ENCODE measurements at regions not wholly inside any gene's neighbourhood (a gene's known extent, or its start where the extent isn't known, plus 50 kb on each side); places are given as distances from the start of the nearest gene placed in this dataset.

DNA sequence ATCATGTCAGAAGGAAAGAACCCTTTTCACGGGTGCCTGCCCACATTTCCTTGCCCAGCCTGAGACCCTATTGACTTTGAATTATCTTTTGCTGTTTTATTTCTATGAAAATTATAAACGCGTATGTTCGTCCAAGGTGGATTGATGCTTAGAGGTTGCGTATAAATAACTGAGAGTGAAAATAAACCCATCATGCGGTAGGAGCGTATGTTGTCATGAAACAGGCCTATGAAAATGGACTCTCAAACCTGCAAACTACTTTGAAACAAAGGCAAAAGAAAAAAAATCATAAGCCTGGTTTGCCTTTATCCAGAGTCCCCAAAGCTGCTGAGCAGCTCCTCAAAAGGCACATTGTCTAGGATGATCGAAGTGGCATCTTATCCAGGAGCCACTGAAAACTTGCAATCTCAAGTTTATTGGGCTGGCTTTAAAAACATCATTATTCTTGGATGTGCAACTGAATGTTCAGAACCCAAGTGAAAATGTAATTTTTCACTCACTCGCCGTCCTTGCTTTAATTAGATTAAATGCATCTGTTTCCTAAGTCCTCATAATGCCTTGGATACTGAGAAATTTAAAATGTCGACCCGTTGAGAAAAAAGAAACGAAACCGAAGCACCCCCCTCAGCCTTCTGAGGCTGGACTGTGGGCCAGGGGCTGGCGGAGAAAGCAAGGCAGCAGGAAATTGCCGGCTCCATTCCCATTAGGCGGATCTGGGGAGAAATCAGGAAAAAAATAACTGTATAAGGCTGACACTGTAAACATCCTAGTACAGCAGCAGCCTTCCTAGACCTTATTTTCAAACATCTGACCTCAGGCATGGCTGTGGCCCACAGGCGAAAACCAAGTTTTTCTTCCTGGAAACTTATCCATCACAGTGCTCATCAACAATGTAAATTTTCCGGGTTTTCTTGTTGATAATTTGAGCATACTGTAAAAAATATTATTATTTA, 82.9 kb upstream of the PPARA start:
- peak; percentile 36 for DNase-seq

DNA sequence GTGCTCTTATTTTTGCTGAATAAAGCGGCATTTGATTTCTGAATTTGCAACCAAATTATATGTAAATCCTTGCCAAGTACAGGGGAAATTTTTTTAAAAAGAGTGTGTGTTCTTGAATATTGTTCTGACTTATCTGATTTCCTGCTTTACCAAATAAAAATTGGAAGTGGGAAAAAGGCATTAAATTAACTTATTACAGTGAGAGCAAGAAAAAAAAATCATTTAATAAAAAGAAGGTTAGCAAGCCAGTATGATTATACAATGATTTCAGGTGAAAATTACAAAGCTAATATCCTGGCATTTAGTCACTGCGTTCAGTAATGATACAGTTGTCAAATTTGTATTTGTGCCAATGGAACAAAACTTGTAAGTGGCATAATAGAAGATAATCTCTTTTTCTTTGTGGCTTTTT, 82.1 kb upstream of the PPARA start:
- DNase-seq = no peak

DNA sequence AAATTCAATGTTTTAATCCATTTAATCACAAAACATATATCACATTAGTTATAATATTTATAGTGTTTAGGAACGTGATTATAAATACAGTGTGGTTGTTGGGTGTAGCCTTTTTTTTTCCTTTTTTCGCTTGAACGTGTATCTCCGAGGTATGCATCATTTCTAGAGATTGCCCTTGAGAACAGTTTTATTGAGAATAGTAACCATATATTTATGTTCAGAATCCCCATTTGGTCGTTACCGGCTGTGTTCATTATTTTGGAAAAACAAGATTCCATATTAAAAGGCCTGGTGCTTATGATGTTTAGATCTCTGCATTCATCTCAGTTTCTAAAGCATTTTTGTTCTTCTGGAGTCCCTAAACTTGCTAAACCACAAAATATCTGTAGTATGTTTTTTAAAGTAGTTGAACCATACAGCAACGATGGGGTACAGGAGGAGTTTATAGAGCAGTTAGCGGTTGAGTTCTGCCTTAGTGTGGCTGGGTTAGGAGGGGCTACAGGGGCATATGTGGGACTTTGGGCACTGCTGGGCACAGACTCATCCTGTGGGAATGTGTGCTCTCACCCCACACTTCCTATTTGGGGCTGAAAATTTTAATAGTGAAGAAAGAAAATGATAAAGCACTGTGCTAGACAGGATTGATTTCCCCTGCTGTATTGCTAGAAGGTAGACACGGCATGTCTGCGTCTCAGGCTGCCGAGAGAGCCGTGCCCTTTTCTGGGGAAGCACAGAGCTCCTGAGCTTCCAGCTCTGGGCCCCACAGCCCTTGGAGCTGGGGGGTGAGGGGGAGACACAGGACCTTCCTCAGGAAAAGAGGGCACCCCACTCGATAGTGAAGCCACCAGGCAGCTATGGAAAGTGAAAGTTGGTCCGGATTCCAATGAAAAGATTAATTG, 81.5 kb upstream of the PPARA start:
- DNase-seq = peak; percentile 44

DNA sequence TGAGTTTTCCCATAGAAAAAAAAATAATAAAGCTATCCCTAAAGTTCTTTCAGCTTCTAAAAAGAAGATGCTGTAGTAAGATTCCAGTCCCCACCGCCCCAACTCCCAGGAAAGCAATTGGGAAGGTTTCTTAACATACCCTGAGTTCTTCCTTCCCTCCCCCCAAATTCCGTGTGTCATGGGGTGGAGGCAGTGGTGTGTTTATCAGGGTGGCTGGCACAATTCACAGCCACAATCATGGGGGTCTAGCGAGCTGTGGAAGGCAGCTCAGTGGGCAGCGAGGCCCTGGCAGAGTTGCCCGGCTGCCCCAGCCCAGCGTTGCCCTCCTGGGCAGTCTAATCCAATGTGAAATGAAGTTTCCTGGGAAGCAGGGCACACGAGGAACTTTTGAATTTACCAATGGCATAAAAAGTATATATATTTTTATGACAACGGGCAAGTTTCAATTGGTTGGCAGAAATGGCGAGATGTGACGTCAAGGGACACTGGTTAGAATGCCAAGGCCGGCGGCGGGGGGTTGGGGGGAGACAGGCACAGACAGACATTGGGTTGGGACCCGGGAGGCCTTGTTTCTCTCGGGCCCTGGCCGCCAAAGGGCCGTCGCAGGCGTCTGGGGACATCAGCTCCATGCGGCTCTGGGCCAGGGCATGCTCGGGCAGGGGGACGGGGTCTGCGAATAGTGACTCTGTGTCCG, 80.7 kb upstream of the PPARA start:
- DNase-seq = peak; percentile 88

DNA sequence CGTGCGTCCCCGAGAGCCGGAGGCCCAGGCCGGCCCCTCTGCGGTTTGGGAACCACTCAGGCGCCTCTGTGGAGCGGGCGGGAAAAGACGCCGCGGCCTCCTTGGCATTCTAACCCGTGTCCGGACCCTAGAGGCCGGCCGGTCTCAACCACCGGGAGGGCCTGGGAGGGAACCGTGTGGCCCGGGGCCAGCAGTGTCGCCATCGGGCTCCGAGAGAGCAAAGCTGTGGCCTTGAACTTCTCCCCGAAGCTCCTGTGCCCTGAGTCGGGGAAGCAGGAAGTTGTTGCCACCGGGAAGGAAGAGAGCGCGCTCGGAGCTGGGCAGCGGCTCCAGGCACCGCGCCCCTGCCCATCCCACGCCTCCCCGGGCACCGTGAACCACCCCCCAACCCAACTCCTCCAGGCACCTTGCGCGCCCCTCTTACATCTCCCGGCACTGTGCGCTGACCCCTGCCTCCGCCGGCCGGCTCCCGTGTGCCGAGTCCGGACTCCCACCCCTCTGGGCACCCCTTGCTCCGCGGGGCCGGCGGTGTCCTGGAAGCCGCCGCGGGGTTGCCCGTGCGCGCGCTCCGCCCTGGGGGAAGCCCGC, 80.0 kb upstream of the PPARA start:
- DNase-seq = no peak

DNA sequence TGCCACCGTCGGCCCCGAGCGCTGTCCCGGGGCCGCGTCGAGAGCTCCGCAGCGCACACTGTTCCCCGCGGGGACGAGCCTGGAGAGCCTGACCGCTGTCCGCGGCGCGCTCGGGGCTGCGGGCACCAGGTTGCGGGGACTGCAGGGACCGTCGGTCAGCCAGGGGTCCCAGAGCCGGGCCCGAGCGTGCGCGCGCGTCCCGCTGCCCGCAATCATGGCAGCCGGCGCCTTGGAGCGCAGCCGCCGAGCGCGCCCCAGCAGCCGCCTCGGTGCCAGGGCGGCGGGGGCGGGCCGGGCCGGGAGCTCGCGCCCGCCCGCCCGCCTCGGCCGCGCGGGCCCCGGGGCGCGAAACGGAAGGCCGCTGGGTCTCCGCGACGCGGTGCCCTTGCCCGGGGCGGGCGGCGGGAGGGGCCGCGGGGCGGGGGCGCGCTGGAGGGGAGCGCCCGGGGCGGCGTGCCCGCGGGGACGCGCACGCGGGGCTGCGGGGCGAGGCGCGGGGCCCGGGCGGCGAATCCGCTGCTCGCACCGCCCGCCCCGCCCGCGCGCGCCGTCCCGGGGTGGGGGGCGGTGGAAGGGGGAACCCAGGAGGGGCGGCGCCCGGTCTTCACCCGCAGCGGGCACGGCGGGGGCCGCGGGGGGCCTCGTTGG, 79.4 kb upstream of the PPARA start:
- peak; percentile 67 for DNase-seq

DNA sequence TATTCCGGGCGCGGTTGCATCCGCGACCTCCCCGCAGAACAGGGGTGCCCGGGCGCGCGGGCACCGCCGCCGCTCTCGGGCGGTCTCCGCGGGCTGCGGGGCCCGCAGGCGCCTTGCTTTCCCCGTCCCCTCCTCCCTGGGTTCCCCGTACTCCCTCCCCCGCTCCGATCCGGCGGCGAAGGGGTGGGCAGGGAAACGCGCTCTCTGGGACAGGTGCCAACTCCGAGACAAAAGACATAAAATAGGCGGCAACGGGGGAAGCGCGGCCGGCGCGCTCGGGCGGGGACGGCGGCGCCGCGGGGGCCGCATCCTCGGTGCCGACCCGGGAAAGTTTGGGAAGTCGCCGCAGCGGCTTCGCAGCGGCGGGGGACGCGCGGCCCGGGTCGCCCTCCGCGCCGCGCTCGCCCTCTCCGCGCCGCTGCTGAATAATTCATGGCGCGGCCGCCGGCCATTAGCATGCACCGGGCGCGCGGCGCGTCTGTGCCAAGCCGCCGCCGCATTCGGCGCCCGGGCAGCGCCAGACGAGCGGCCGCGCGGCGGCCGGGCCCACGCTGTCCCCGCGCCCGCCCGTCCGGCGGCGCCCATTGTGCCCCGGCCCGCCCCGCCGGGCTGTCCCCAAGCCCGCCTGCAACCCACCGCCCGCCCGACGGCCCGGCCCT, 78.7 kb upstream of the PPARA start:
- DNase-seq = peak; percentile 95

DNA sequence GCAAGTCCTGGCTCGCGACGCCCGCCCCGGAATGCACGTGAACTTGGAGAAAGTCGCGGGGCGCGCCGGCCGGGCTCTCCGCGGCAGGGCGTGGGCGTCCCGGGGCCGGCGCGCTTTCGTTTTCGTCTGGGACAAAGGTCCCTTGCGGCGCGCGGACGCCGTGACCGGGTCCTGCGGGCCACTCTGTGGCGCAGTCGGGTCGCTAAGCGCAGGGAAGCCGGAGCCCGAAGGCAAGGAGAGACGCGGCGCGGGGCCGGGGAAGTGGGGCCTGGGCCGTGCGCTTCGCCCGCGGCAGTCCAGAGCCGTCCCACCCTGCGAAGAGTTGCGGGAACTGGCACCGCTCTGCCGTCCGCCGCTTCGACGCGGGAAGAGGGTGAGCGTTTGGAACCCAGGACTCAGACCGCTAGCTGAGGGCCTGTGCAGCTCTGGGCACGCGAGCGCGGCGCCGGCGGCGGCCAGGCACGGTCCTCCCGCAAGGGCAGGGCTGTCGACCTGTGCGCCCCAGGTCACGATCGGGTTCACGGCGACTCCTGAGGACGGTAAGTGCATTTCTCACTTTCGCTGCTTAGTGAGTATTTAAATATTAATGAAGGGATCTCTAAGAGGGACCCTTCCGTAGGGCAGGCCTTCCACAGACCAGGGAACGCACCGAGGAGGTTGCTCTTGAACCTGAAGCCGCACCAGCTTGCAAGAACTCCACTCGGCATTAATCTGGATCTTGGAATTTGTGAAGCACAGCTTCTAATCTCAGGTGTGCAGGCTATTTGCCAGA, 78.0 kb upstream of the PPARA start:
- peak; percentile 64 for DNase-seq

DNA sequence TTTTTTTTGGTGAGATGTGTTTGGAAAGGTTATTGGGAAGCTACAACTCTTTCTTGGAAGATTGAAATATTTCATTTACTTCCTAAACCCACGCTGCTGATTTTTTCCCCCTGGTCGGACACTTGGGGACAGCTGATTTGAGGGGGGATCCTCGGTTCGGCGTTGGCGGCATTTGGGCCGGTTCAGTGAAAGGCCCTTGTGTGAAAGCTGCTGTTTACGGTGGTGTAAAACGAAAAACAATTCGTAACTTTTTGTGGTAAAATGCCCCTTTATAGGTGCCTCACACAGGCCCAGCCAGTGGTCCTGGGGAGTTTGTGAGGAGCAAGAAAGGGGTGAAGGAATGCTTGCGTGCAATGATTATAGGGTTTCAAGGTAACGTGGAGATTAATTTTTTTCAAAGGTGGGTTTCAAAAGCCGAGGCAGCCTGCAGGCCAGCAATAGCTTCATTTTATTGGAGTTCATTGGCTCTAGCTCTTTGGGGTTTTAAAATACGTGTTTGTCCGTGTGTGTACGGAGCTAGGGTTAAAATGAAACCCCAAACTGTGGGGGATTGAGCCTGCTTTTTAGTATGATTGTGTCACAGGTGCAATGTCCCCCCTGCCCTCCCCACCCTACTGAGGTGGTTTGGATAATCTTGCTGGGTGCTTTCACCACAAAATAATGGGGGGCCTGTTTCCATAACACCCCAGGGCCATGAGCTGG, 77.2 kb upstream of the PPARA start:
- DNase-seq = peak; percentile 12

DNA sequence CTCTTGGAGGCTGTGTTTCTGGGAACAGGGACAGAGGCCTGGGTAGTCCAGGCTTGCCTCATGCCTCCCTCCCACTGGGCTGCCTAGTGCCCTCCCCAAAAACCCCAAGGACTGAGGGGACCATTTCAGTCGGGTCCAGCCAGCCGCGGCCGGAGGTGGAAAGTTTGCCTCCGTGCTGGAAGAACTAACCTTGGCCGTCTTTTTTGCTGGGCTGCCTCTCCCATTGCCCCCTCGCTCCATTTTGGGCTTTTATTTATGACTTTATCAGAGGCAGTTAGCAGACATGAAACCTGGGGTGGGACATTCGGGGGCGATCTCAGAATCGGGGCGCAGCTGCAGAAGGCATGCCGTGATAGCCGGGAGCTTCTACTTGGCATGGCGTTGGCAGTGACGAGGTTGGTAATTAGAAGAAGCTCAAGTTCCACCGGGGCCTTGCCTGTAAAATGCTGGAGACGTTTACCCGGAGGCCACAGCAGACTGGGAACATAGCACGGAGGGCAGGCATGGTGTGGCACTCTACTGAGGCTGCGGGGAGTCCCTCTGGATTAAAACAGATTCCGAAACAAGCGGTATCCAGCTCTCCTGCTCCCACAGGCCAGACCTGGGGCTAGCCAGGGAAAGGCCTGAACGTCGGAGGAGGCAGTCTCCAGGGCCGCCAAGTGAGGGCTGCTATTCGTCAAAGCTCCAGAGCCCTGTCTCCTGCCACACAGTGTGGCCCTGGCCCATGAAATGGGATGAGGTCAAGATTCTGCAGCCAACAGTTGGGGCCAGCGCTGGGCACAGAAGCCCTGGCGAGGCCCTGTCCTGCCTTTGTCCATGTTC, 76.4 kb upstream of the PPARA start:
- DNase-seq = peak; percentile 48

DNA sequence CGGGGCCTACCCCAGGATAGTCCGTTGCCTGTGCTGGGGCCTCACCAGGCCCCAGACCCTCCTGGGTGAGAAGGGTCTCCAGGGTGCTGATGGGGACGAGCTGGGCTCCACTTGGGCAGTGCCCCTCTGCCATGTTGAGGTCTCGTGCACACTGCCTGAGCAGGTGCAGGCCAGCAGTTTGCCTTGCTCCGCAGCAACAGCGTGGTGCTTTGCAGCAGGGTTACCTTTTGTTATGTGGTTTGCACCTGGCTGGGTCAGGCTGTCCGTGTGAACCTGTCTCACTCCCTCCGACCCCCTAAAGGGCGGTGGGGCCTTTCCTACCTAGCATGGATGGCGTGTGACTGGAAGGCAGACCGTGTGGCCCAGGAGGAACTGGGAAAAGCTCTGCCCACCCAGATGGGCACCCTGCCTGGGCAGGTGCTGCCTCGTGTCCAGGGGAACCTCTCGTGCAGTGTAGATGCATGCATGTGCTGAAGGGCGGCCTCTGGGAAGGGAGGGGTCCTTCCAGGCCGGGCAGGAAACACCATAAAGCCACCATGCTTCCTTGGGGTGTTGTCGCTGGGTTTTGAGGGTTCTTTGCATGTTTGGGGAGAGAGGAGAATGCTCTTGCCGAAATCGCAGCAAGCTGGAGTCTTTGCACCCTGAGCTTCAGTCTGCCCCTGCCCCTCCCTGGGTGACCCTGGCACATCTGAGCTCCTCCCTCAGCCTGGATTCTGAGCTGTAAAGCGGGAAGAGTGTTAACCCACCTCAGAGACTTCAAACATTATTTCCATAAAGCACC, 75.4 kb upstream of the PPARA start:
- peak; percentile 20 for DNase-seq

DNA sequence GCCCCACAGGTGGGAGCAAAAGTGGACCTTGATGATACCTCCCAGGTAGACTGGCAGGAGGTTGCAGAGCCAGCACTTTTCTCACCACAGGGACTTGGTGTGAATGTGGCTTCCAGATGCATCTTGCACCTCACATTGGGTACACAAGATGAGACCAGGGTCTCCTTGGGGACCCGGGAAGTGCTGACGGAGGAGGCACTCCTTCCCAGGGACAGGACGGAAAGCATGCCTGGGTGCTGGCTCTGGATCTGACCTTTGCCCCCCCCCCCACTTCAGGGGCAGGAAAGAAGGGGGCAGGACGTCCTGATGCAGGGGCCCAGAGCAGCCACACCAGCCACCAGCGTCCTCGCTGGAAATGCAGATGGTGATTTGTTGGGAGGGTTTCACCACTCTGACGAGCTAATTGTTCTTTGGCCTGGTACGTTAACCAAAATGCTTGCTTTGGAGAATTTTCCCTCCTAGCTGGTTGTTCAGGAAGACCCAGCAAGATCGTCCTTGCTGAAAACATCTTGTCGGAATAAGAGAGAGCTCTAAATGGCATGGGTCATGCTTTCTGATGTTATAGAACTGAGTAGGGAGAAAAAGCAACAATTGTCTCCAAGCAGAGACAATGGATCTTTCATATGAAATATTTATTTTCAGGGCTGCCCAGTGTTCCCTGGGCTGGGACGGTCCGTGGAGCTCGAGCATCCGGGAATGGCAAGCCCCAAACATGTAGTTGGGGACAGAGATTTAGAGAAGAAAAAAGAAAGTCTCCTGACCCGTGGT, 74.4 kb upstream of the PPARA start:
- DNase-seq = peak; percentile 30

DNA sequence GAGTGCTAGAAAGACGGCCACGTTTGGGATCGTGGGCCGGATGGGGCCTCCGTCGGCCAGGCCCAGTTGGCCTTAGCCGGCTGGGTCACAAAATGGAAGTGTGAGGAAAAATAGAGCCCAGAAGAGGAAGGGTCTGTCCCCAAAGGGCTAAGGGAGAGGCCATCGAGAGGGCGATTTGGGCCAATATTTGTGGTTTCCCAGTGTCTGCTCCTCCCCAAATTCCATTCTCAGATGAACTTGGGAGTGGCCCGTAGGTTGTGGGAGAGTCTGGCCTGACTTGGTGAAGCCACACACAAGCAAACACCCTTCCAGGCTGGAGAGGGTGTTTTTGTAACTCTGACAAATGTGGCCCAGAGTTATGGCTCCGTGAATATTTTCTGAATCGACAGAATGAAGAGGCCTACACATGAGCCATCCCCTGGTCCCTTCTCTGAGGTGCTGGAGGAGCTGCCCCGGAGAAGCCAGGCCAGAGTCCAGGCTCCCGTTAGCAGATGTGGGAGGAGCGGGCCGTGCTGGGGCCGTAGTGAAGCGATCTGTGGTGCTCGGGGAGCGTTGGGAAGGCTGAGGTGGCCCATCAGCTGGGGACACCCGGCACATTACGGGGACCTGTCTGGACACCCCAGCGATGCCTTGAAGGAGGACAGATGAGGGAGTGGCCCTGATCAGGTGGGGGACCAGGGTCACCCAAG, 73.5 kb upstream of the PPARA start:
- DNase-seq = peak; percentile 47

DNA sequence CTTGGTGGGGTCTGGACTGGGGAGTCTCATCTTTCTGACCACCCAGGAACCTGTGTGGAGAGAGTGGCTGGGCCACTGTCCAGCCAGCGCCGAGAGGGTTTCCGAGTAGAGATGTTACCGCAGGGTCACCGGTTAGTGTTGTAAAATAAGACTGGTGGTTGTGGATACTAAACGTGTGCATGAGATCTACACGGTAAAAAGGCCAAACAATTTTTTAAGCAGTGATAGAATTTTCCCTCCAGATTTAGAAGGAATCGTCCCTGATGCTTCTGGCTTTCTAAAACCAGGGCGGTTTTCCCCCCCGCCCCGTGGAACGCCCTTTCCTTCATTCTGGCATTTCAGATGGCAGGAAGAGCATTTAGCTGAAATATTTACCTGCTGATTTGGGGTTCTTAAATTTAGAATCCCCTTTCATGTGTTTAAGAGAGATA, 72.6 kb upstream of the PPARA start:
- DNase-seq = peak; percentile 47

DNA sequence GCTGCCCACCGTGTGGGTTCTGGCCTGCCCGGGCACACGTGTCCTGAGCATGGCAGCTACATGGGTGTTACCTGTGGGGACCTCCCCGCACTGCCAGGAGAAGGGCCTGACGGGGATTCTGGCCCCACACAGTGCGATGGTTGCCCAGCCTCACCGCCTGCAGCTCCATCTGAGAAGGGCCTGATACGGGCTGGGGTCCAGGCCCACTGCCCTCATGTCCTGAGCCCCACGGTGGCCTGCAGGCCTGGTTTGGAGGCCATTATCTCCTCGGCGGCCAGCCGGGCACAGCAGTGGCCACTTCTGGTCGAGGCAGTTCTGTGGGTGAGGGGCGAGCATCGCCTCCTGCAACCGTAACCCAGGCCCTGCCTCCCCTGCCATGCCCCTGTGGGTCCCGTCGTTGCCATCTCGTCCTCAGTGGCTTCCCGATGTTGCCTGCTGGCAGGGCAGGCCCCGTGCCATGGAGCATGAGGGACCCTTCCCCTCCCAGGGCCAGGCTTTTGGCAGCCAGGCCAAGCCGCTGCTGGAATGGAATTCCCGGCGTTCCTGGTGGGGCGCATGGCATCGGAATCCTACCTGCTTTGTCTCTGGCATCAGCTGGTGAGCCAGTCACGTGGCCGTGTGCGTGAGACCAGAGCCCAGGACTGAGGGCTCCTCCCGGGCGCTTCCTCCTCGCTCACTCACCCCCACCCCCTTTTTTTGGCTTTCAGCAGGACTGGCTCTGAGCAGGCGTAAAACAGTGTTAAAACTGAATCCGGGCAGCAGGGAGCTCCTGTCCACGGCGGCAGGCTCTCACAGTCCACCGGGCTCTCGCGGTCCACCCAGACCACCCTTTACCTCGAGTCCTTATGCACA, 71.9 kb upstream of the PPARA start:
- DNase-seq = peak; percentile 51
